ENCODE measurements at regions not wholly inside any gene's neighbourhood (a gene's known extent, or its start where the extent isn't known, plus 50 kb on each side); places are given as distances from the start of the nearest gene placed in this dataset.

- TF ChIP-seq CTCF (IDR thresholded peaks at IDR 0.05): no peak
- no peak for TF ChIP-seq EP300 (IDR thresholded peaks at IDR 0.05)
- no peak for TF ChIP-seq POLR2AphosphoS5 (IDR thresholded peaks at IDR 0.05)
- TF ChIP-seq POLR2A (IDR thresholded peaks at IDR 0.05): no peak
These were observed 326.3 kb downstream of the UACA start for GRCh38 chr15:70437089-70437488.

Data from stomach (tissue), 4 donors.